ENCODE measurements at regions not wholly inside any gene's neighbourhood (a gene's known extent, or its start where the extent isn't known, plus 50 kb on each side); places are given as distances from the start of the nearest gene placed in this dataset.

DNA sequence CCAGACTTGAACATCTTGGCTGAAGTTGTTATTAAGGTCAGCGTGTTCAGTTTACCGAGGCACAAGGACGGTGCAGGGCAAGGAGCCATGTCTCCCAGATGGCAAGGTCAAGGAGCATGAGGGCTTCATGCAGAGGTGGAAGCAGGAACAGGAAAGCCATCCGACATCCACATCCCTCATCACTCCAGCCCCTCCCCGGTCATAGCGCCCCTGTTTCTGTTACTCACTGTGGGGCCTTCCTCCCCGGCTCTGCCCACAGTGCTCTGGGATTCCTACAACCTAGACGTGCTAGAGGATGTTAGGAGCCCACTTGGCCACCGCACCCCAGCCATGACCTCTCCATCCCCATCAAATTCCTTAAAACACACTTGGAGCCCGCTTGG is 146.7 kb downstream of the TTLL2 start:
- TF ChIP-seq, protein P1, sequence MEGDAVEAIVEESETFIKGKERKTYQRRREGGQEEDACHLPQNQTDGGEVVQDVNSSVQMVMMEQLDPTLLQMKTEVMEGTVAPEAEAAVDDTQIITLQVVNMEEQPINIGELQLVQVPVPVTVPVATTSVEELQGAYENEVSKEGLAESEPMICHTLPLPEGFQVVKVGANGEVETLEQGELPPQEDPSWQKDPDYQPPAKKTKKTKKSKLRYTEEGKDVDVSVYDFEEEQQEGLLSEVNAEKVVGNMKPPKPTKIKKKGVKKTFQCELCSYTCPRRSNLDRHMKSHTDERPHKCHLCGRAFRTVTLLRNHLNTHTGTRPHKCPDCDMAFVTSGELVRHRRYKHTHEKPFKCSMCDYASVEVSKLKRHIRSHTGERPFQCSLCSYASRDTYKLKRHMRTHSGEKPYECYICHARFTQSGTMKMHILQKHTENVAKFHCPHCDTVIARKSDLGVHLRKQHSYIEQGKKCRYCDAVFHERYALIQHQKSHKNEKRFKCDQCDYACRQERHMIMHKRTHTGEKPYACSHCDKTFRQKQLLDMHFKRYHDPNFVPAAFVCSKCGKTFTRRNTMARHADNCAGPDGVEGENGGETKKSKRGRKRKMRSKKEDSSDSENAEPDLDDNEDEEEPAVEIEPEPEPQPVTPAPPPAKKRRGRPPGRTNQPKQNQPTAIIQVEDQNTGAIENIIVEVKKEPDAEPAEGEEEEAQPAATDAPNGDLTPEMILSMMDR (conservative IDR thresholded peaks at IDR 0.05) = no peak
- TF ChIP-seq ZFX (IDR thresholded peaks at IDR 0.05) = no peak

Measured in C4-2B (cell line).